Motor neuron (in vitro differentiated cells): ENCODE measurements at regions not wholly inside any gene's neighbourhood (a gene's known extent, or its start where the extent isn't known, plus 50 kb on each side); places are given as distances from the start of the nearest gene placed in this dataset.

Experiments
- ATAC-seq, 8 experiments: fragments of 200-7000 bp; cut with Tn5 transposase; replicated peaks in 6 of 8; 2 replicates each; pipeline ENCODE4 v1.8.0; 2021; ENCODE audit warnings: mild to moderate bottlenecking in 8 of 8, moderate library complexity in 8 of 8
- H3K27ac ChIP-seq, 2 donors: fragments of 250-450 bp; sonication (Bioruptor Pico); 2 replicates each; pipeline ENCODE4 v1.9.0; 2021; ENCODE audit warnings: antibody characterized with exemption in 2 of 2, mild to moderate bottlenecking in 2 of 2, moderate library complexity in 1 of 2
- H3K4me1 ChIP-seq, 2 donors: fragments of 250-450 bp; sonication (Bioruptor Pico); replicated peaks in 1 of 2; 2 replicates each; pipeline ENCODE4 v1.6.1; 2021; ENCODE audit warnings: antibody characterized with exemption in 2 of 2, mild to moderate bottlenecking in 2 of 2, moderate library complexity in 1 of 2
- H3K4me3 ChIP-seq, 5 donors: fragments of 250-450 bp; sonication (Bioruptor Pico); 2 replicates each; pipeline ENCODE4 v1.9.0; 2021; ENCODE audit warnings: antibody characterized with exemption in 5 of 5, mild to moderate bottlenecking in 5 of 5, moderate library complexity in 4 of 5
- WGBS, 10 experiments: fragments of 450-650 bp; shearing (Covaris generic); methylation state at CpG; one replicate each; pipeline ENCODE4 v1.0.0; 2022; 5-methylcytosine and 5-hydroxymethylcytosine counted together
- in situ Hi-C, 9 experiments: fragments of 400-800 bp; cut with MboI; loops; one replicate each; pipeline ENCODE4 v1.15.0; 2021; ENCODE audit warnings: low sequenced_read_pairs in 9 of 9, low pct_unique_long_range_greater_than_20kb in 2 of 9; ENCODE audit not compliant: unreplicated experiment in 9 of 9

DNA sequence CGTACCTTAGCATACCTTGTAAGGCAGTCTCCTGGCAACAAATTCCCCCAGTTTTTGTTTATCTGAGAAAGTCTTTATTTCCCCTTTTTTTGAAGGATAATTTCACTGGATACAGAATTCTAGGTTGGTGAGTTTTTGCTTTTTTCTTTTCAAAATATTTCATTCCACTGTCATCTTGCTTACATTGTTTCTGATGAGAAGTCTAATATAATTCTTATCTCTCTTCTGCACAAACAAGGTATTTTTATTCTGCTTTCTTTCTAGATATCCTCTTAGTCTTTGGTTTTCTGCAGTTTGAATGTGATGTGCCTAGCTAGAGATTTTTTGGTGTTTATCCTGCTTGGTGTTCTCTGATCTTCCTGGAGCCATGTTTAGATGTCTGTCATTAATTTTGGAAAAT lies 57.7 kb upstream of the EZR start:
- 10 to 100% (median 92%) methylated on average over 1 of the region's 1 CpG; no CpG with 5 or more reads in 1 of the 10 experiments for whole genome bisulfite sequencing, 10 experiments

DNA sequence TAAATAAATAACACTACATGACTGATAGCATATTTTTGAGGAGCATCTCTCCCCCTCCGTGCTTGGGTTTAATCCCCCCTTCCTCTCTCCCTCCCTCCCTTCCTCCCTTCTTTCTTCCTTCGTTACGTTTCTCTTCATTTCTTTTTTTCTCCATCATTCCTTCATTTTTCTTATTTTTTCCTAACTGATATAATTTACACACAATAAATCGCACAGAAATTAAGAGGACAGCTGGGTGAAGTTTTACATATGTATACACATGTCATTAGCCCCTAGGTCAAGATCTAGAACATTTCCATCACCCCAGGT lies 51.4 kb upstream of the EZR start:
- in situ Hi-C loops, result no loop called here
- no peak overlapping the region for H3K4me3 ChIP-seq
- no peak for ATAC-seq
- 67 to 98% (median 95%) methylated on average over 1 to 4 of the region's 4 CpGs; no CpG with 5 or more reads in 3 of the 10 experiments for WGBS, 10 experiments
- no peak overlapping the region for H3K27ac ChIP-seq
- peaks cover 0 to 4% of the 10 kb centered on the region in 2 donors for H3K4me1 ChIP-seq

More for the DNA sequence above, 57.7 kb upstream of the EZR start:
- ATAC-seq, result no peak
- in situ Hi-C loops, result no loop called here
- Histone ChIP-seq H3K4me3 (no peak overlapping the region), H3K4me1 (peaks cover 0 to 4% of the 10 kb centered on the region in 2 donors), H3K27ac (no peak overlapping the region)

DNA sequence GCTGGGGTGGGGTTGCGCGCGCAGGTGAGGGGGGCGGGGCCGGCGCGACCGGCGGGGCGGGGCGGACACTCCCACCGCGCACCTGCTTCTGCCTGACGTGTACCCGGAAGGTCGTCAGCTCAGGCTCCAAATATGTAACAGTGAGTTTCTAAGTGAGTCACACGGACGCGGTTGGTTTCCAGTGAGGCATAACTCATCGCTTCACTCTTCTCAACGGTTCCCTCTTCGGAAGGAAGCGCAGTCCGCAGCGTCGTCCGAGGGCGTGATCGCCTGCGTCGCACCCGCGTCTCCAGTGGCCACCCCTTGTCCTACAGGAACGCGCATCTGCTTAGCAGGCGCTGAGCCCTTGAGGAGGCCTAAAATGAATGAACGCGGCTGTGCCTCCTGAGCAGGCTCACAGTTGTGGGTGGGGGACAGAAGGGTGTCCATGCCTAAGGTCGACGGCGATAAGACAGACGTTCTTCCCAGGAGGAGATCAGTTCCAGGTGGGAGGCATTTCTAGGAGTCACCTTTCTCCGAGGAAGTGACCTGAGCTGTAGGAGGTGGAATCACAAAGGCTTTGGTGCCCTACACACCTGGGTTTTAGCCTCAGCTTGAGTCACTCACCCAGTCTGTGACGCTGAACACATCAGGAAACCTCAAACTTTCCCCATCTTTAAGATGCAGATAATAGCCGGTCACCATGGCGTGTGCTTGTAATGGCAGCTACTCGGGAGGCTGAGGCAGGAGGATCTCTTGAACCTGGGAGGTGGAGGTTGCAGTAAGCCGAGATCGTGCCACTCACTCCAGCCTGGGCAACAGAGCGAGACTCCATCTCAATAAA lies 50.9 kb upstream of the EZR start:
- 18 to 100% (median 83%) methylated on average over 1 to 13 of the region's 50 CpGs; no CpG with 5 or more reads in 4 of the 10 experiments for WGBS, 10 experiments
- peak; percentile 89 to 94 (median 91) for ATAC-seq
- in situ Hi-C loops, result no loop called here

DNA sequence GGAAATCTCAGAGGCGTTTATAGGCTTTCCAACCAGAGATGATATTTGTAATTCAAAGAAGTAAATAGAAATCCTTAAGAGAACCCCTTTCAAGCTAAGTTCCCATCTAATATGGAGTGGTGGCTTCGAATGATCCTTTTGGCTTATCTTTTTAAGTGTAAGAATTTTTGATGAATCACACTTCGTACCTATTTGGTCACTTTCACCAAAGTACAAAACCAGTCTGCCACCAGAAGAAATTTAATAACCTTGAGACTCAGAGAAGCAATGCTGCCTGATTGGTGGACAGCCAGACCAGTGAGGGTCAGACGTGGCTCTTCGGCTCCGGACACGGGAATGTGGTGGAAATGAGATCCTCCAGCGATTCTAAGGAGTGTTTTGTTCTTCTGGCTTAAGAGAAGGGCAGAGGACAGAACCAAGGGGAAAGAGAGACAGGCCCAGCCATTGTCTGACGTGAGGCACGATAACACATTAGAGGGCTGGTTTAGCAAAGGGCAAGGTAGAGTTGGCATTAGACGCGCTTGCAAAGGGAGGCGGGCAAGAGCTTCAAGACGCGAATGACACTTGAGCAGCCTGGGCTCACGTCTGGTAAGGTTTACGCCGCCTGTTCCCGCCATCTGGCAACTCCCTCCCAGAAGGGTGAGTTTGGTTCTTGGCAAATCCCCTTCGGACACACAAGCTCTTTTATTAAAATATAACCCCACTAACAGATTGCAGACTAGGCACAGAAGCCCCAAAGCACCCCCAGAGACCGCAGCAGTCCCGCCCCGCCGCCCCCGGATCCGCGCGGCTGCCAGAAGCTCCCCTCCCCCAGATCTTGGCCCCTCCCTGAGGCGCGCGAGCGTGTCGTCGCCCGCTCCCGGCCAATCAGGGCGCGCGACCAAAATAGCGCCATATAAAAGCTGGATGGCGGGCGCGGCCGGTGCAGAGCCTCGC lies 50.0 kb upstream of the EZR start:
- Histone ChIP-seq H3K4me3 (peak overlapping the region; percentile 14 to 27 (median 24)), H3K27ac (peak overlapping the region; percentile 36 to 63), H3K4me1 (peaks cover 0 to 12% of the 10 kb centered on the region in 2 donors)
- in situ Hi-C loops, result no loop called here
- peak in 7 of 8 experiments; percentile 86 to 93 (median 89) for ATAC-seq
- WGBS, 10 experiments, result 36 to 100% (median 67%) methylated on average over 1 to 17 of the region's 45 CpGs; no CpG with 5 or more reads in 1 of the 10 experiments

More for the DNA sequence above, 50.9 kb upstream of the EZR start:
- peak overlapping the region; percentile 5 to 62 for H3K27ac ChIP-seq
- peaks cover 0 to 8% of the 10 kb centered on the region in 2 donors for H3K4me1 ChIP-seq
- peak overlapping the region; percentile 14 to 27 (median 24) for H3K4me3 ChIP-seq
